Activated CD8-positive, alpha-beta memory T cell treated with anti-CD3 and anti-CD28 coated beads, Interleukin-2, amount 50 U/mL, for 48 hours (primary cell): ENCODE measurements at regions not wholly inside any gene's neighbourhood (a gene's known extent, or its start where the extent isn't known, plus 50 kb on each side); places are given as distances from the start of the nearest gene placed in this dataset.

Experiments
- DNase-seq: peaks from one replicate; pipeline ENCODE4 v3.0.0-alpha.2; 2020

DNA sequence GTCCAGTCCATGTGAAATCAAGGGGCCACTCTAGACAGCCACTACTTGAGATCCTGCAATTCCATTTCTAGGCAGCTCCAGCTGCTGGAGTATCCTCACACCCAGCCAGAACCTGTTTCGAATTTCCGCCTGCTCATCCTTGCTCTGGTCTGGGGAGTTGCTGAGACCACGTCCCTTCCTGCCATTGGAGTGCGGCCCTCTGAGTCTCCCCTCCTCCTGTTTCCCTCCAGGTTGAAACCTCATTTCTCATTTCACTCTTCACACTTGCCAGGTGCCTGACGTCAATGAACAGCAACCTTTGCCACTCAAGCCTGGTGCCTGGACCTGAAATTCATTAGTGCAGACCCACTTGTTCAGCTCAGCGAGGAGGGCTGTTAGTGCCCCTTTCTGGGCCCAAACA is 307.5 kb upstream of the SHH start:
- no peak for DNase-seq

DNA sequence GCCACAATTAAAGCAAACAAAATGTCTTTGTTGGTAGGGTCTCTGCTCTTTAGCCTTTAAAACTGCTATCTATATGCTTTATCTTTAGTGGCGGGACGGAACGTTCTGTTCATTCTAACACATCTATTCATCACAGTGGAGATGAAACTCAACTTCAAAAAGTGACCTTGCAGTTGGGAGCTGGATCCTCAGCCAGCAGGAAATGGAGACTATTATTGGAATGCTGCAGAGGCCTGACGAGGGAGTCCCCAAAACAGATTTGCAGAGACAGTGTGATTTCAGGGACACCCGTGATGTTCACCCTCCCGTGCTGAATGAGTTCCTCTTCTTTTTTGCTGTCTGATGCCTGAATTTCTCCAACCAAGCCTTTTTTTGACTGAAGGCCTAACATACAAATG is 306.0 kb upstream of the SHH start:
- no peak for DNase-seq

DNA sequence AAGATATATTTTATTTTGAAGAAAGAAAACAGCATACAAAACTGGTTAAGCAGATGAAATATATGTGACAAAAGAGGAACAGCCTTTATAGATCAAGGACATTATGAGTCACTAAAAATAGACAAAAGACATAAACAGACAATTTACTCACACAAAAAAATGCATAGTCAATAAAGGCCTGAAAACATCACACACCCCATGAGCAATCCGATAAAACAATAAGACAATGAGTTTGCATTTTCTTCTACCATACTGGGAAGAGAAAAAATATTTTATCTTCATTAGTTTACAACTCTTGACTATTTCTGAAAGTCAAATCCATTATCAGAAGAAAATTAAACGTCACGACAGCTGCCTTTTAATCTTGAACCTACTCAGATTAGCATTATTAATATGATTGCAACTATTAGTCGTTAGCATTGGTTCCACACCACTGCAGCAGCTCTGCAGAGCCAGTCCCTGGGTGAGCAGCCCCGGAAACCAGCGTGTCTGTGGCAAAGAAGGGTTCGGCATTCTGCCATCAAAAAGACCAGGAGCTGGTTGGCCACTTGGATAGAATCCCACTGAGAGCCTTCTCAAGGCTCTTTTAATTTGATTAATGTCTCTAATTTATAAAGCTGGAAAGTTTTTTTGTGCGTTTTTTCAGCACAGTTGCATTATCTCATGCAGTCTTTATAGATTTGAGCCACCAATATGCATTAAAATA is 305.4 kb upstream of the SHH start:
- no peak for DNase-seq

DNA sequence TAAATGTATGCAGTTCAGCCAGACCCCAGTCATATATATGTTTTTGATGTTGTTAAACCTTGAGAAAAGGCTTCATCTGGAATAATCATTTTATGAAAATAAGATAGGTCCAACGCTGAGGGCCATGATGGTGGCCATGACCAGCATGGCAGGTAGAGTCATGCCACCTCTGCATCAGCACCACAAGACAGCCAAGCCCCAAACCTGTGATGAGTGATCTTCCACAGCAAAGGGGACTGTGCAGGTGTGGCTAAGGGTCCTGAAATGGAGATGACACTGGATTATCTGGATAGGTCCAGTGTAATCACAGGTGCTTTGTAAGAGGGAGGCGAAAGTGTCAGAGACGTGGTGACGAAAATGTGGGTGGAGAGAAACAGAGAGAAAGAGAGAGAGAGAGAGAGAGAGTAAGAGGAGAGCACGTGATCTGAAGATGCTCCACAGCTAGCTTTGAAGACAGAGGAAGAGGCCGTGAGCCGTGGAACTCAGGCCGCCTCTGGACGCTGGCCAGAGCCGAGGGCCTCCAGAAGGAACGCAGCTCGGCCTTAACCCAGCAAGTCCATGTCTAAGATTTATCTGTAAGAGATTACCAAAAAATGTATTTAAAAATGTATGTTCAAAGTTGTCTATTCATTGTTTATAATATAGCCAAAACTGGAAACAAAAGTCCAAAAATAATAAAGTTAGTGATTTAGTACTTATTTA is 304.4 kb upstream of the SHH start:
- DNase-seq = no peak

DNA sequence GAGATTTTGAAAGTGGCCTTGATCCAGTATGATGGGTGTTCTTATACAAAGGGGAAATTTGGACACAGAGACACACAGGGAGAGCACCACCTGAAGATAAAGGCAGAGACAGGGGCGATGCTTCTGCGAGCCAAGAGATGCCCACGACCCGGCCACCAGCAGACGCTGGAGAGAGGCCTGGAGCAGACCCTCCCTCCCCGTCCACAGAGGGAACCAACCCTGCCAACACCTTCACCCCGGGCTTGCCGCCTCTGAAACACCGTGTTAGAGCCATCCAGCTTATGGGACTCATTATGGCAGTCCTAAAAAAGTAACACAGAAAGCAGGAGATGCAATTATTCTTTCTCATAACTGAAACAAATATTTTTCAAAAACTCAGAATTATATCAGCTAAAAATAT is 303.3 kb upstream of the SHH start:
- no peak for DNase-seq

DNA sequence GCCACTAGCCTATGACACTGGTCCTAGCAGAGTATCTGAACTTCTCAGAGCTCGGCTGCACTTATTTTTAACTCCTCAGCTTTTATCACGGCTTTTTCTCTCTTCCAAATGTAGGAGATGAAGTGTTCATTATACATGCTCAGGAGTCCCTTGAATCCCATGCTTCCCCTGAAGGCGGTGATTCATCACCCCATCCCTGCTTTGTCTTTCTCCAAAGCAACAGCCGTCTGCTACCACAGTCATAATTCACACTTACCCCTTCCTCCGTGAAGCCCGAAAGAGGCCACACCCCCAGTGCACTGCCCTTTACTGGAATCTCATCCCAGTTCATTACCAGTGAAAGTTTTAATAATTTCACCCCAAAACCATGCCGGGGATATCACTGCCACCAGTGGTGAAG is 301.5 kb upstream of the SHH start:
- no peak for DNase-seq

DNA sequence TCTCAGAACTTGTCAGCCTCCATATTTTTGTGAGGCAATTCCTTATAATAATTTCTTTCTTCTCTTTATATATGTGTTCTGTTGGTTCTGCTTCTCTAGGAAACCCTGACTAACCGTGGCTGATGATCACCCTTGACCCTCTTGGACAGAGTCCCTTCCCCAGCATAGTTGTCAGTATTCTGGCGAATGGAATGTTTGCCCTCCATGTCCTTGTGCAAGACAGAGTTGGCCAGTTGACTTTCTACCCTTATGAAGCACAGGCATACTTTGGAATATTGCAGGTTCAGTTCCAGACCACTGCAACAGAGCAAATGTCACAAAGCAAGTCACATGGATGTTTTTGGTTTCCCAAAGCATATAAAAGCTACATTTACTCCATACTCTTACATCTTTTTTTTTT is 297.7 kb upstream of the SHH start:
- DNase-seq = no peak

DNA sequence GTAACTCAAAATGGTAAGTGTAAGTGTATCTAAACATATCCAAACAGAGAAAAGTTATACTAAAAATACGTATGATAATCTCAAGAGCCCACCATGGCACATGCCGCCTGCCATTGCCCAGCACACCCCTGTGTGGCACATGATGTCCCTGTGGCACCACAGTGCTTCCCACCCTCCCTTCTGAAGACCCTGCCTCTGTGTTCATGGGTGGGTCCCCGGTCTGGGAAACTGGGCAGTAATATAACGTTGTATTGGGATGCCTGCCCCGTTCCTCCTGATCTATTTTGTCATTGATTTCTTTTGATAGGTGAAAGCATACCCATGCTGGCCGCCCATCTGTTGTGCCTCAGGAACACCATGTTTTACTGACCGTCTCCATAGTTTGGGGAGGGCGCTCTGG is 296.8 kb upstream of the SHH start:
- no peak for DNase-seq

DNA sequence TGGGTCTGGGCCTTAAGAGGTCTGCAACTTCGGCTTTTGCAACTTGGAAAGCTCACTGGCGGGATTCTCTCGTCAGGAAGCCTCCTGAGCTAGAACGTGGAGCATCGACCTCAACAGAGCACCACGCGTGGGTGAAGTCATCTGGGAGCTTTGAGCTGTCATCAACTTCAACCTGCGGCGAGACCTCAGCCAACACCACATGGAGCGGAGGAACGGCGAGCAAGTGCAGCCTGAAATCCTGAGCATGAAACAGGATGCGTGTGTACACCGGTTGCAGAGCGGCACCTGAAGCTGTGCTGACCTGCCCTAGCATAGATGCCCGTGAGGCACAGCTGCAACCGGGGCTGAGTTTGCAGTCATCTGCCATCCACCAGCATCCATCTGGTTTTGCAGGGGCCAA is 295.7 kb upstream of the SHH start:
- no peak for DNase-seq

DNA sequence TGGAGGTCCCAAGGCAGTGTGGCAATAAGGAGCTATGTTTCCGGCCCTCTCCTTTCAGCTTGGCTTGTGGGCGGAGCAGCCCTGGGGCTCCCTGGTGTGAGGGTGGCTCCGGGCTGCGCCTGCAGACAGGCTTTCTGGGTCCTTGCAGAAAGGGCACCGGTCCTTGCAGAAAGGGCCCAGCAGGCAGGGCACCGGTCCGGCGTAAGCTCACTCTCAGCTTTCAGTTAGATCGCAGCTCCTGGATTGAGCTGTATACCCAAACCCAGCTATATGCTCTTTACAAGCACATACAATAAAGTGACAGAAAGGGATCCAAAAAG is 293.8 kb upstream of the SHH start:
- DNase-seq = peak; percentile 29

DNA sequence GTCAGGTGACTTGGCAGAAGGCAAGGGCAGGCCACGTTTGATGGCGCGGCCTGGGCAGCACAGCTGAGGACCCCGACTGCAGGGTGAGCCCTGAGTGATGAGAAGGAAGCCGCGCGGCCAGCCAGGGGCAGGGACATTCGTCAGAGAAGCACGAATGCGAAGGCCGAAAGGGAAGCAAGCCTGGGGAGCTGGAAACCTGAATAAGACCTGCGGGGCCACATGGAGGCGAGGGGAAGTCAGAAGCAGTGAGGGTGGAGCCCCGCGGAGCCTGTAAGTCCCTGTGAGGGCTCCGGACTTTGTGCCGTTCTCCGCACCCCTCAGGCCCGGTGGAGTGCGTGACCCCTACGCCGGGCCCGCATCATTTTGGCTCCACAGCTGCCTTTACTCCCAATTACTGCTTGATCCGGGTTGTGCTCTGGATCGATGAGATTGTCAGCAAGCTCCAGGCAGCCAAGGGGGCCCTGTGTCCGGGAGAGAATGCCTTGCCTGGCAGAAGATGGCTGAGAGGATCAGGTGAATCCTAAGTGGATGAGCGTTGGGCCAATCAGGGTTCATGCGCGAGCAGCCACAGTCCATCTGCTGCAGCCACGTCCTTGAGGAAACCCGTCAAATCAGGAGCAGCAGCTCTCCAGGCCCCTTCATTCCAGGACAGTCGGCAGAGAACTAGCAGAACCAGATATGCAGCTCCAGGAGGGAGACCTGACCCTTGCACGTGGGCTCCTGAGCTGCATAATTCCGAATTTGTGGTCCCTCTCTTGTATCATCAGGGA is 293.3 kb upstream of the SHH start:
- no peak for DNase-seq

DNA sequence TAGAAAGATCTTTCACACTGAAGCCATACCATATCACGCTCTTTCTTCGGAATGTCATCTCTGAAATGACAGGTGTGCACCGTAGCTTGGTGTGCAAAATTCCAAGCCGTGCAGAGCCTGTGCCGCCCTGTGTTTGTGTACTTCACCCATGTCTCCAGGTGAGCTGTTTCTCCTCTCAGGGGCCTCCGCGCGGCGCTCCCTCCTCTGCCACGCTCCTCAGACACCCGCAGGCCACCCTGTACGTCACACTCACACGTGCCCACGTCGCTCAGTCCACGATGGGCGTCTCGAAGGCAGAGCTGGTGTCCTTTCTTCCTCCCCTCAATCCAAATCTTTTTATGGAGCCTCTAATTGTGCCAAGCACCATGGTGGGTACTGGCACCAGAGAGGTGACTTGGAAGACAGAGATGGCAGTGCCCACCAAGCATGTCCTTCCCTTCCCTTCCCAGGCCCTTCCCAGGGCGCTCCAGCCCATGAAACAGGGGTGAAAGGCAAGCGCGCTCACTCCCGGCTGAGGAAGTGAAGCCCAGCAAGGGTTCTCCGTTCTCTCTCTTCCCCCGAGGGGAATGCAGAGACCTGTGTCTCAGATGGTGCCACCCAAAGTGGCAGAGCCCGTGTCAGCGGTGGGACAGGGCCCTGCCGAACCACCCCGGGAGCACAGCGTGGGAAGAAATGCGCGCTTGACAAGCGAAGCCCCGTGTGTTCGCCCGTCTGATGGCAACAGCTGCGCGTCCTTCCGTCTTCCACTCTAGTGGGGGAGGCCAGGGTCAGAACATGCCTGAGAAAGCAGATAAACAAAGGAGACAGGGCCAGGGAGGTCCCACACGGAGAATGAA is 292.5 kb upstream of the SHH start:
- DNase-seq = no peak

DNA sequence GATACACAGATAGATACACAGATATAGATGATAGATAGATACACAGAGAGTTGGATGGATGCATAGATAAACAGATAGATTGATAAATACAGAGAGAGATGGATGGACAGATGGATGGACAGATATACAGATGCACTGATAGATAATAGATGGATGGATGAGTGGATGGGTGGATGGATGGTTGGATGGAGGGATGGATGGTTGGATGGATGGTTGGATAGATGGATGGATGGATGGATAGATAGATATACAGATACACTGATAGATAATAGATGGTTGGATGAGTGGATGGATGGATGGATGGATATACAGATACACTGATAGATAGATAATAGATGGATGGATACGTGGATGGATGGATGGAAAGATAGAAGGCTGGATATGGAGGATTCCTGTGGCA is 290.0 kb upstream of the SHH start:
- DNase-seq = no peak

DNA sequence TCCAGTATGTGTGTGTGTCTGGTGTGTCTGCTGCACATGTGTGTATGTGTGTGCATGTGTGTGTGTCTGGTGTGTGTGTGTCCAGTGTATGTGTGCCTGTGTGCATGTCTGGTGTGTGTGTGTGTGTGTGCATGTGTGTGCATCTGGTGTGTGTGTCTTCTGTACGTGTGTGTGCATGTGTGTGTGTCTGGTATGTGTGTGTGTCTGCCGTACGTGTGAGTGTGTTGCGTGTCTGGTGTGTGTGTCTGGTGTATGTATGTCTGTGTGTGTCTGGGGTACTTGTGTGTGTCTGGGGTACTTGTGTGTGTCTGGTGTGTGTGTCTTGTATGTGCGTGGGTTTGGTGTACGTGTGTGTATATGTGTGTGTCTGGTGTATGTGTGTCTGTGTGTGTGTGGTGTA is 289.1 kb upstream of the SHH start:
- DNase-seq = no peak

DNA sequence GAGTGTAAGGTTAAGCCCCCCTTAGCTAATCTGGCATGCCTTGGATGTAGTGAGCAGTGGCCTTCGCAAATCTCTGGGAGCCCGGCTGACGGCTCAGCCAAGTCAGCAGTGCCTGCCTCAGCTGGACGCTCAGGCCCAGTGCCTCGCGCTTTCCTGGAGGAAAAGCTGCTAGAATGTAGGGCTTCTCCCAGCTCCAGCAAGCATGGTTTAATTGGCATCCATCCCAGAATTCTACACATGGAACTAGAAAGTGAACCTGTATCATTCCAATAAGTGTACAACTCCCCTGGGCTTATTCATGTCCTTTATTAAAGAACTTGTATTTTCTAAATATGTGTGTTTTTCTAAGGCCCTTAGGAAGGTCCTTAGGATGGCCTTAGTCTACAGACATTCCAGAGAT is 287.8 kb upstream of the SHH start:
- no peak for DNase-seq

DNA sequence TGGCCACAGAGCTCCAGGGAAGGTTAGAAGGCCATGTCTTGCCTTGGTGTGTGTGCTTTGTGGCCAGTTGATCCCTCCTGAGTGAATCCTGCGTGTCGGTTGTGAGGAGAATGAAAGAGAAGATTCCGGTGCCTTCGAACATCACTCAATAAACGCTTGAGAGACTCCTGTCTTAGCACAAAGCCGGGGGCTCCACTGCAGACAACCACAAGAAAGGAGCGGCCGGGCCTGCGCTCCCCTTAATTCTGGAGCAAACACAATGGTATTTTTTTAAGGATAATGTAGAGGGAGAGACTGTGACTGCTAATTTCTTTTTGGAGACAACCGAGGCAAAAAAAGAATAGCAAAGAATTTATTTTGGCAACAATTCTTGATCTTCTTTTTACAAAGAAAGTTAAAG is 286.8 kb upstream of the SHH start:
- no peak for DNase-seq

DNA sequence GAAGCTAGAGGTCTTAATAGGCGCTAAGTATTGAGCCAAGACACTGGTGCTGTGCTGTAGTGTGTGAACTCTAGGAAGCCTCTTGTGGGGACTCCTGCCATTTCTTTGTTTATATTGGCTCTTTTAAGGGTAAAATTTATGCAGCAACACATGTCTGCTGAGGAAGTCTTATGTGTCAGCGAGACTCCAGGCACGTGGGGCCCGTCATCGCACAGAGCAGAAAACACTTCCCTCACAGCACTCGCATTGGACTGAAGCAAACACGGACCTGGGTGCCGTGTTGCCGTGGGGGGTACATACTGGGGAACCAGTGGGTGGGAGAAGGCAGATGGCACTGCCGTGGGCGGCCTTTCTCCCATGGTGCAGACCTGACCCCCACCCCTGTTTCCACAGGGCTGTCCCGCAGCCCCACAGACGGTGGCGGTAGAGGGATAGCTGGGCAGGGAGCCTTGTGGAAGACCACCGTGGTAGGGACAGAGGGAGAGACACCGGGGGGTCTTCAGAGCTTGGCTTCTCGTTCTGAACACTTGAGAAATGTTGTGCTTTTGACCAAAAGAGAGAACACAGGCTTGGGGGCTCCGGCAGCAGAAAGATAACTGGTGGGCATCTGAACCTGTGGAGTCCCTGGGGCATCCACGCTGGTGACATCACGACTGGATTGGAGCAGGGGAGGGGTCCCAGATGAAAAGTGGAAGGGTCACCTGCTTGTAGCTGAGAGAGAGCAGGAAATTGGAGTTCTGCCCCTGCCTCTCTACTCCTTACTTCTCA is 284.7 kb upstream of the SHH start:
- DNase-seq = no peak

DNA sequence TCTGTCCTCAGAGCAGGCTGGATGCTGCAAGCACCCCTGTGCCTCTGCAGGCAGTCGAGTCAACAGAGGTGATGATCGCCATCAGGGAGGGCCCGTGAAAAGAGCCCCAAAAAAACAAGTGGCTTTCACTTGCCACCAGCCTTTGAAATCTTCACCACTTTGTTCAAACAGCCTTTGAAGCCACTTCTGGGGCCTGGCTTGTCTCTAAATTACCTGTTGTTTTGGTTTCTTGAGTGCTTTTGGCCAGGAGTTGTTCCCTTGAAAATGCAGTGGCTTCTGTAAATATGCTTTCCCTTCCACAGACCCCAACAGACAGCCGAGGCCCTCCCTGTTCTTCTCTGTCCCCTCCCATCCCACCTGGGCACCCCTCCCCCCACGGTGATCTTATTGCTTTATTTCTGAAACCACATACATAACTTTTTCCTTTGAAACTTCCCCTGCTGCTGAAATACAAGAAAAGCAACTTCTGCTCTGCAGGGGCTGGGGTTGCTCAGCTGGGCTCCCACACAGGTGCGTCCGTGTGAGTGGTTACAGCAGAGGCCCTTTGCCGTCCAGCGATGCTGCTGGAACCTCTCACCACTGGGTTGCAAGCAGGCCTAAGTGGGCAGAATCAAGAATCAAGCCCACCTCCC is 283.8 kb upstream of the SHH start:
- no peak for DNase-seq

DNA sequence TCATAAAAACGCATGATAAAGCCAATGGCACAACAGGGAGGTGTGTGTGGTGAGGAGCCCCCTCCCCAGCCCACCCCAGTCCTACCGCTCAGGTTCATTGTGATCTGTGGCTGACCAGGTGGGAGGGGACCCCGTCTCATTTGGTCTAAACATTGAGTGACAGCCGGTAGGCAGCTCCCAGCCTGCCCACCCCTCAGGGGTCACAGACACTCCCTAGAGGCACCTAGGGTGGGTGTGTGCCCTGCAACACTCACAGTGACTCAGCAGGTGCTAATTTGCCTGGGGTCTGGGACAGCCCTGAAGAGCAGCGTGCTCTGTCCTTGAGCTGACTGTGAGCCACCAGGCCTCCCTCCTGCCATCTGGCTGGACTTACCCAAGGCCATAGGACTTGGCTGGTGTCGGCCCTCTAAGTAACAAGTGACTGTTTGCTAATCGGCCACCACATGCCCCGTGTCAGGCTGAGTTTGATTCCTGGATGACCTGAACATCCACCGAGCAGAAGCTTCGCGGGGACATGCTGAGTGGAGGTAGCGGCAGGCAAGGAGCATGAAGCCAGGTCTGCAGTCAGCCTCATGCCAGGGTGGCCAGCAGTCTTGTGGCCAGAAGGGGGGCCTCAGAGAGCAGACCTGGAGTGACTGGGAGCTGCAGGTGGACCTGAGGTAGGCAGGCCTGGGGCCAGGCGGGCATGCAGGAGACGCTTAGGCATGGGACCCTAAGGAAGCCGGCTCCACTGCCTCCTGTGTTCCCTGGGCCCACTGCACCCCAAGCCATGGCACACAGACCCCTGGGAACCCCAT is 282.3 kb upstream of the SHH start:
- DNase-seq = no peak

DNA sequence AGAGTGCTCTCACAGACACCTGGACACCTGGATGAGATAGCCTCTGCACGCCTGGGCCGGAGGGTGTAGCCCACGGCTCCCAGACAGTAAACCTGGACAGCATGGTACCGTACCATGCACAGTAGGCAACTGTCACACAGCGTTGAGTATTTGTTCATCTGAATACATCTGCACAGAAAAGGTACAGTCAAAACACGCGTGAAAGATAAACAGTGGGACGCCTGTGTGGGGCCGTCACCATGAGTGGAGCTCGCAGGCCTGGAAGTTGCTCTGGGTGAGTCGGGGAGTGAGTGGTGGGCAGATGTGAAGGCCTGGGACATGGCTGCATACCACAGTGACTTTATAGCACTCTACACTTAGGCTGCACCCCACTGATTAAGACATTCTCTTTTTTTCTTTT is 280.0 kb upstream of the SHH start:
- no peak for DNase-seq

DNA sequence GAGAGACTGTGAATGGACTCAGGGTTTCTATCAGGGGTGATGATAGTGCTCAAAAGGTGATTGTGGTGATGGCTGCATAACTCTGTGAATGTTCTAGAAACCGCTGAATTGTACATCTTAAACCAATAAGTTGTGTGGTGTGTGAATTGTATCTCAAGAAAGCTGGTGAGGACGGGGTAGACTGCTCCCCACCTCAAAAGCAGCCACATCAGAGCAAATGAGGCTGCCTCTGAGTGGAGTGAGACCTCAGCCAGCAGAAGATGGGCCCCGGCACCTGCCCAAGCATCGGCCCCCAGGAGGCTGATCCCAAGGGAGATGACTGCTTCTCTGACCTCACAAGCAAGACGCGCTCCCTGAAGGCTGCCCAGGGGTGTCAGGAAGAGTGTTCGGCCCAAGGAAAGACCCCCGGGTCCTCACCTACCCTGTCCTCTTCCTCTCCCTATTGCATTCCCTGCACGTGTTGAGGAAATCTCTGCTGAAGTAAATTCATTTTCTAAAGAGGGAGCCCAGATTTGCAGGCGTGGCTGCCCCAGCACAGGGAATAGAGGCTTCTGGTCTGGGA is 279.3 kb upstream of the SHH start:
- DNase-seq = no peak
